GM12873 (cell line): ENCODE measurements at regions not wholly inside any gene's neighbourhood (a gene's known extent, or its start where the extent isn't known, plus 50 kb on each side); places are given as distances from the start of the nearest gene placed in this dataset.

Source experiments
- TF ChIP-seq, protein P1 (sequence below): IDR thresholded peaks from 2 replicates; pipeline ENCODE4 v1.5.1; 2012; ENCODE audit warnings: low read depth, mild to moderate bottlenecking, moderate library complexity, low read length, control low read depth; ENCODE audit not compliant: insufficient read depth; ENCODE audit errors: missing control alignments

DNA sequence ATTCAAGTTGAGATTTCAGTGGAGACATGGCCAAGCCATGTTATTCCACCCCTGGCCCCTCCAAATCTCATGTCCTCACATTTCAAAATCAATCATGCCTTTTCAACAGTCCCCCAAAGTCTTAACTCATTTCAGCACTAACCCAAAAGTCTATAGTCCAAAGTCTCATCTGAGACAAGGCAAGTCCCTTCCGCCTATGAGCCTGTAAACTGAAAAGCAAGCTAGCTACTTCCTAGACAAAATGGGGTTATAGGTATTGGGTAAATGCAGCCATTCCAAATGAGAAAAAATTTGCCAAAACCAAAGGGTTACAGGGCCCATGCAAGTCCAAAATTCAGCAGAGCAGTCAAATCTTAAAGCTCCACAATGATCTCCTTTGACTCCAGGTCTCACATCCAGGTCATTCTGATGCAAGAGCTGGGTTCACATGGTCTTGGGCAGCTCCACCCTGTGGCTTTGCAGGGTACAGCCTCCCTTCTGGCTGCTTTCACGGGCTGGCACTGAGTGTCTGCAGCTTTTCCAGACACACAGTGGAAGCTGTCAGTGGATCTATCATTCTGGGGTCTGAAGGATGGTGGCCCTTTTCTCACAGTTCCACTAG lies 95.7 kb downstream of the MTNR1B start:
- TF ChIP-seq, protein P1, sequence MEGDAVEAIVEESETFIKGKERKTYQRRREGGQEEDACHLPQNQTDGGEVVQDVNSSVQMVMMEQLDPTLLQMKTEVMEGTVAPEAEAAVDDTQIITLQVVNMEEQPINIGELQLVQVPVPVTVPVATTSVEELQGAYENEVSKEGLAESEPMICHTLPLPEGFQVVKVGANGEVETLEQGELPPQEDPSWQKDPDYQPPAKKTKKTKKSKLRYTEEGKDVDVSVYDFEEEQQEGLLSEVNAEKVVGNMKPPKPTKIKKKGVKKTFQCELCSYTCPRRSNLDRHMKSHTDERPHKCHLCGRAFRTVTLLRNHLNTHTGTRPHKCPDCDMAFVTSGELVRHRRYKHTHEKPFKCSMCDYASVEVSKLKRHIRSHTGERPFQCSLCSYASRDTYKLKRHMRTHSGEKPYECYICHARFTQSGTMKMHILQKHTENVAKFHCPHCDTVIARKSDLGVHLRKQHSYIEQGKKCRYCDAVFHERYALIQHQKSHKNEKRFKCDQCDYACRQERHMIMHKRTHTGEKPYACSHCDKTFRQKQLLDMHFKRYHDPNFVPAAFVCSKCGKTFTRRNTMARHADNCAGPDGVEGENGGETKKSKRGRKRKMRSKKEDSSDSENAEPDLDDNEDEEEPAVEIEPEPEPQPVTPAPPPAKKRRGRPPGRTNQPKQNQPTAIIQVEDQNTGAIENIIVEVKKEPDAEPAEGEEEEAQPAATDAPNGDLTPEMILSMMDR: peak; percentile 43

DNA sequence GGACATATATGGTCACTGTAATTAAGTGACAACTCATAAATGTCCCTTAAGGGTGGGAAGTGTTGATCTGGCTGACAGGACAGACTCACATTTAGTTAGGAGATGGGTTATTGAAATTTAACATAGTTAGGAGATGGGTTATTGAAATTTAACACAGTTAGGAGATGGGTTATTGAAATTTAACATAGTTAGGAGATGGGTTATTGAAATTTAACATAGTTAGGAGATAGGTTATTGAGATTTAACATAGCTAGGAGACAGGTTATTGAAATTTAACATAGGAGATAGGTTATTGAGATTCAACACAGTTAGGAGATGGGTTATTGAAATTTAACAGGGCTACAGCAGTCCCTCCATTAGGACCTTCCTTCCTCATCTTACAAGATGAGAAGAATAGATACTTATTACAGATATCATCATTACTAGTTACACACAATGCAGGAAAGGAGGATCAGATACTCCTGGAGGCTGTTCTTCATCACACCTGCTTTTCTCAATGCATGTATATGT lies 98.5 kb downstream of the MTNR1B start:
- TF ChIP-seq, protein P1: no peak

DNA sequence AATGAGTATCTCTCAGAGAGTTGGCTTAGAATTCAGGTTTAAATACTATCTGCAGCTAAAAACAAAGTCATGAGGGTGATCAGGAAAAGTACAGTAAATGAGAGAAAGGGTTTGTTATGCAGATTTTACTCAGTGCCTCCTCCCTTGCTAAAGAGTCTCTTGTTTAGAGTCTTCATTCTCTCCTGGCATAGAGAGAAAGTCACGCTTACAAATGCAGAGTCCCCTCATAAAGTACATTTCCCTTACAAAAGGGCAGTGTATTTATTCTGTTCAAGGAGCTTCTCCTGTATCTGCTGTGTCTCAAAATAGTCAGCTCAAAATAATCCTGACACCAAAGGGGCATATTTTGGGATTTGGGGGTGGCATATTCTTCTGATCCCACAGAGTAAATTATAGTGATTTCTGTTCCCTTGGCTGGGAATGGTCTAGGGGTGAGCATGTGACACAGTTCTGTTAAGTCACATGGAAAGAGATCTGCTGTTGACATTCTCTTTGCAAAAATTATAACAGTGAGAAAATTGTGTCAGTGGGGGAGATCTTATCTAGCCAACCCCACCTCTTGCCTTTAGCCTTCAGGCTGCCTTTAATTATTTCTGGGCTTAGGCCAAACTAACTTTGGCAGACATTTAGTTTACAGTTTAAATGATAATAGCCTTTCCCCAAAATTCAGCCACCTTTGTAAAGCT lies 102.9 kb downstream of the MTNR1B start:
- TF ChIP-seq, protein P1: no peak

DNA sequence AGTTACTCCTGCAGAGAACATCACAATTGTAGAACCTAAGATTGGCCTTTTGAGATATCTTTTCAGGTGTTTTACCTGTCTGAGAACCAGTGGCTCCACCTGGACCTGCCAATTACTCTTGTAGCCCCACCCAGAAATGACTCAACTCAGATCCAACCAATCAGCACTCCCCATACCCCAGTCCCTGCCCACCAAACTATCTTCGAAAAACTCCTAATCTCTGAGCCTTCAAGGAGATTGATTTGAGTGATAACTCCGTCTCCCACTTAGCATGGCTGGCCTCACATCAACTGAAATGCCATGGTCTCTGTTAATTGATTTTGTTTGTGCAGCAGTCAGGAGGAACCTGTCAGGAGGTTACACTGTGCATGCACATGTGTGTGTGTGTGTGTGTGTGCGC lies 103.6 kb downstream of the MTNR1B start:
- TF ChIP-seq, protein P1: no peak

DNA sequence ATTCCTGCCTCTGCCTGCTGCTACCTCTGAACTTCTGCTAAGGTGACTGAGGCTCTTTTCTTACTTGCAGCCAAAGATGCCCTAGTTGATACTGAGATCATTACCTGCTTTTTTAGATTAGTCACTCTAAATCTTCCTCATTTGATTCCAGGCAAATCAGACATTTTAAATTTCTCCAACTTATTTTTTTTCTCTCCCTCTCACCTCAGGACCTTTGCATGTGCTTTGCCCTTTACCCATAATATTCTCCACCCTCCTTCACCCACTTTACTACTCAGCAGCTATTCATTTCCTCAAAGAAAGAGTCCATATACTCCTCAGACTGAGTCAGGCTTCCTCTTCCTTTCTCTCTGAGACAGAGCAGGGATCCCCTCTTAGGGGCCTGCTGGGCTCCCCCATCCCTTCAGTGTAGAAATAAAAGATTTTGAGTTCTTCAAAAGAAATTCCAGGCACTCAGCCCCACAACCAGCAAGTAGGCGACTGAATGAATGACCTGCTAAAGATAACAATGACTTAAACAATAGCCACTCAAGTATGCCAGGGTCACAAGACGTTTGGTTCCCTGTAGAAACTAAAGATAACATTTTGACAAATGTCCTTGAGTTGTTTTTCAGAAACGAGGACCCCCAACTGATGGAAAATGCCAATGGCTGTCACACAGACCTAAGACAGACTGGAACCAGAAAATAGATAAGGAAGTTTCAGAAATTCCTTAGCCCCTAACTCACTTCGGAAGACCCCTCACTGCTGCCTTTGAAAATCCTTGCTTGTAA lies 104.2 kb downstream of the MTNR1B start:
- TF ChIP-seq, protein P1: no peak

DNA sequence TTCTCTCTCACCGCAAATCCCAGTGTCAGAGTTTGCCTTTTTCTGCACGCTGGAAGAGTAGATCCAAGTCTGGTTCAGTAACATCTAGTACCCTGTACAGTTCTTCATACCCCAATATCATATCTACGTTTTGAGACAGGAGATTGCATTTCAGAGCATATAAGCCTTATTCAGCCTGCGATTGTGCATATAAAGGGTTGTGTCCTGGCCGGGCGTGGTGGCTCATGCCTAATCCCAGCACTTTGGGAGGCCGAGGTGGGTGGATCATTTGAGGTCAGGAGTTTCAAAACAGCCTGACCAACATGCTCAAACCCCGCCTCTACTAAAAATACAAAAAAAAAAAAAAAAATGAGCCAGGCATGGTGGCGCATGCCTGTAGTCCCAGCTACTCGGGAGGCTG lies 104.9 kb downstream of the MTNR1B start:
- TF ChIP-seq, protein P1: no peak

DNA sequence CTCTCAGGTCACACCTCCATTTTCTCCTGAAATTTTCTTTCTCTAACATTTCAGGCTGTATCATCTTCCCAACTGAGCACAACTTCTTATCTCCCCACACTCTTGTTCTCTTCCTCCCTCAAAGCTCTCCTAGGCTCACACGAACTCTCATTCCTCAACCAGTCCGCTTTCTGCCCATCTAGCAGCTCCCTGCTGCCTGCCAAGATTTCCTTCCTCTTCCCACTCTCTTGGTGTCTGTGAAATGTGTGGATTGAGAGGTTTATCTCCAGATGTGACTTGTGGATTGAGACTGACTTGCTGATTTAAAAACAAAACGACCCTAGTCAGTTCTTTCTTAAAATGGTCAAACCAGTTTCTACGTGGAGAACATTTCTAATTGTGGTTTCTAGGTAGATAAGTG lies 106.3 kb downstream of the MTNR1B start:
- TF ChIP-seq, protein P1: no peak
